H1 (cell line): ENCODE measurements at regions not wholly inside any gene's neighbourhood (a gene's known extent, or its start where the extent isn't known, plus 50 kb on each side); places are given as distances from the start of the nearest gene placed in this dataset.

Source experiments
- CTCF ChIA-PET: fragments of 300-600 bp; sonication (Branson Sonifier 250); formaldehyde crosslinking; loops from one replicate; lab custom pipeline; 2021; ENCODE audit not compliant: partially characterized antibody; lab: Charles Lee
- POLR2A ChIA-PET: fragments of 300-600 bp; sonication (Branson Sonifier 250); formaldehyde crosslinking; loops from one replicate; lab custom pipeline; 2021; ENCODE audit warnings: inconsistent platforms; ENCODE audit not compliant: partially characterized antibody; lab: Charles Lee
- DNase-seq, 2 experiments: peaks; one replicate each; pipeline versions ENCODE4 v3.0.0 to v3.0.0-alpha.2; 2010 to 2022; ENCODE audit warnings: low spot score in 2 of 2, low read depth in 1 of 2, mixed read lengths in 1 of 2
- FAIRE-seq: peaks from 2 replicates; lab custom pipeline; 2011; peaks lifted over from hg19 to GRCh38; lab: Jason Lieb, UNC
- H2AFZ ChIP-seq: 2 replicates; pipeline ENCODE4 v1.8.1; 2012; ENCODE audit warnings: low read length, inconsistent platforms
- H2AK5ac ChIP-seq: 2 replicates; pipeline ENCODE4 v1.6.1; 2013; ENCODE audit warnings: low read depth, low read length
- H2BK120ac ChIP-seq: replicated peaks from 2 replicates; pipeline ENCODE3; 2013; ENCODE audit warnings: low read depth, low read length, inconsistent platforms
- H2BK12ac ChIP-seq: 2 replicates; pipeline ENCODE4 v1.6.1; 2013; ENCODE audit warnings: low read depth, low read length
- H2BK15ac ChIP-seq: 2 replicates; pipeline ENCODE4 v1.6.1; 2013; ENCODE audit warnings: low read length
- H2BK20ac ChIP-seq: 2 replicates; pipeline ENCODE4 v1.6.1; 2013; ENCODE audit warnings: low read length
- H2BK5ac ChIP-seq: 2 replicates; pipeline ENCODE4 v1.6.1; 2013; ENCODE audit warnings: low read depth, low read length
- H3K14ac ChIP-seq: 2 replicates; pipeline ENCODE4 v1.6.1; 2013; ENCODE audit warnings: inconsistent platforms; ENCODE audit not compliant: insufficient read length
- H3K18ac ChIP-seq: 2 replicates; pipeline ENCODE4 v1.6.1; 2013; ENCODE audit warnings: low read length; ENCODE audit errors: extremely low read depth
- H3K23ac ChIP-seq: 2 replicates; pipeline ENCODE4 v1.6.1; 2013; ENCODE audit warnings: inconsistent platforms; ENCODE audit not compliant: insufficient read length
- H3K23me2 ChIP-seq: 2 replicates; pipeline ENCODE4 v1.6.1; 2013; ENCODE audit warnings: low read depth, low read length
- H3K27ac ChIP-seq: 2 replicates; pipeline ENCODE4 v1.6.1; 2011; ENCODE audit warnings: low read depth, low read length, inconsistent platforms
- H3K27me3 ChIP-seq, 4 experiments: replicated peaks in 1 of 4; 1 replicate in 1 of 4; 2 replicates in 3 of 4; pipeline versions ENCODE4 v1.6.1 to v1.8.1; 2011 to 2013; ENCODE audit warnings: low read length in 3 of 4, mild to moderate bottlenecking in 3 of 4, inconsistent platforms in 2 of 4, mixed read lengths in 2 of 4, moderate library complexity in 1 of 4; ENCODE audit not compliant: control insufficient read depth in 3 of 4, insufficient read depth in 3 of 4; ENCODE audit errors: extremely low read depth in 1 of 4
- H3K36me3 ChIP-seq, 4 experiments: 2 replicates each; pipeline versions ENCODE4 v1.6.1 to v1.8.1; 2011 to 2013; ENCODE audit warnings: mild to moderate bottlenecking in 4 of 4, low read length in 3 of 4, moderate library complexity in 2 of 4, control low read depth in 1 of 4, inconsistent platforms in 1 of 4; ENCODE audit not compliant: insufficient read depth in 4 of 4, control insufficient read depth in 2 of 4
- H3K4ac ChIP-seq: replicated peaks from 2 replicates; pipeline ENCODE3; 2013; ENCODE audit warnings: low read length, low read depth, mixed read lengths, inconsistent platforms; ENCODE audit not compliant: insufficient read length
- H3K4me1 ChIP-seq, 4 experiments: replicated peaks in 1 of 4; 1 replicate in 1 of 4; 2 replicates in 3 of 4; pipeline versions ENCODE4 v1.6.1 to v1.8.1; 2011 to 2013; ENCODE audit warnings: low read length in 3 of 4, inconsistent platforms in 2 of 4, mixed read lengths in 1 of 4; ENCODE audit not compliant: insufficient read depth in 4 of 4, control insufficient read depth in 3 of 4
- H3K4me2 ChIP-seq, 2 experiments: 2 replicates each; pipeline versions ENCODE4 v1.6.1 to v1.8.1; 2011 to 2013; ENCODE audit warnings: low read depth in 2 of 2, low read length in 2 of 2, control low read depth in 1 of 2, inconsistent platforms in 1 of 2, mild to moderate bottlenecking in 1 of 2; ENCODE audit not compliant: insufficient read depth in 1 of 2
- H3K4me3 ChIP-seq, 4 experiments: fragments of 200-600, 300-600 bp in 1 of 4; sonication (generic), shearing (Covaris generic), sonication (Bioruptor Twin) in 1 of 4; 2 replicates each; pipeline versions ENCODE4 v1.5.1 to v1.8.1; 2011 to 2016; ENCODE audit warnings: low read length in 4 of 4, low read depth in 3 of 4, control low read depth in 2 of 4, inconsistent platforms in 2 of 4, mild to moderate bottlenecking in 2 of 4, mixed read lengths in 1 of 4, moderate library complexity in 1 of 4; ENCODE audit not compliant: insufficient read depth in 2 of 4; ENCODE audit errors: extremely low read depth in 1 of 4
- H3K56ac ChIP-seq: replicated peaks from 2 replicates; pipeline ENCODE3; 2013; ENCODE audit warnings: low read depth, mild to moderate bottlenecking, mixed read lengths, low read length, inconsistent platforms; ENCODE audit not compliant: insufficient read length
- H3K79me1 ChIP-seq: 2 replicates; pipeline ENCODE4 v1.6.1; 2013; ENCODE audit warnings: low read depth, low read length, control low read depth
- H3K79me2 ChIP-seq, 2 experiments: 2 replicates each; pipeline versions ENCODE4 v1.6.1 to v1.8.1; 2012 to 2013; ENCODE audit warnings: low read length in 2 of 2, mild to moderate bottlenecking in 2 of 2, inconsistent platforms in 1 of 2; ENCODE audit not compliant: insufficient read depth in 2 of 2, control insufficient read depth in 1 of 2
- H3K9ac ChIP-seq, 4 experiments: replicated peaks in 1 of 4; 1 replicate in 1 of 4; 2 replicates in 3 of 4; pipeline versions ENCODE4 v1.6.1 to v1.8.1; 2011 to 2013; ENCODE audit warnings: low read depth in 3 of 4, low read length in 3 of 4, control low read depth in 2 of 4, mild to moderate bottlenecking in 2 of 4, moderate library complexity in 2 of 4, inconsistent platforms in 1 of 4; ENCODE audit errors: extremely low read depth in 1 of 4
- H3K9me3 ChIP-seq, 2 experiments: 2 replicates each; pipeline versions ENCODE4 v1.6.1 to v1.8.1; 2012 to 2013; ENCODE audit warnings: mild to moderate bottlenecking in 2 of 2, moderate library complexity in 2 of 2, control low read depth in 1 of 2, inconsistent platforms in 1 of 2, low read depth in 1 of 2, low read length in 1 of 2, mixed read lengths in 1 of 2; ENCODE audit not compliant: insufficient read depth in 2 of 2
- H4K20me1 ChIP-seq, 2 experiments: replicated peaks in 1 of 2; 2 replicates each; pipeline versions ENCODE3 to v1.8.1; 2011 to 2013; ENCODE audit warnings: inconsistent platforms in 2 of 2, low read length in 2 of 2, mild to moderate bottlenecking in 1 of 2; ENCODE audit not compliant: insufficient read depth in 2 of 2, control insufficient read depth in 1 of 2
- H4K5ac ChIP-seq: 2 replicates; pipeline ENCODE4 v1.6.1; 2013; ENCODE audit warnings: low read length, low read depth, mixed read lengths, inconsistent platforms; ENCODE audit not compliant: insufficient read length
- H4K8ac ChIP-seq: 2 replicates; pipeline ENCODE4 v1.8.0; 2013; ENCODE audit warnings: mild to moderate bottlenecking, moderate library complexity, low read length, inconsistent platforms; ENCODE audit not compliant: insufficient read depth; ENCODE audit errors: extremely low read depth
- H4K91ac ChIP-seq: replicated peaks from 2 replicates; pipeline ENCODE3; 2013; ENCODE audit warnings: low read length, mixed read lengths, inconsistent platforms; ENCODE audit not compliant: insufficient read length
- BACH1 ChIP-seq: IDR thresholded peaks from 2 replicates; pipeline ENCODE4 v1.6.1; 2012; ENCODE audit warnings: low read length, improper control_type of control experiment
- CTBP2 ChIP-seq: IDR thresholded peaks from 2 replicates; pipeline ENCODE4 v1.7.0; 2011; ENCODE audit warnings: borderline replicate concordance, mild to moderate bottlenecking, moderate library complexity, mixed read lengths, low read length; ENCODE audit not compliant: insufficient read depth, insufficient read length
- MAFK ChIP-seq: IDR thresholded peaks from 2 replicates; pipeline ENCODE4 v1.6.1; 2012; ENCODE audit warnings: low read depth, mild to moderate bottlenecking, improper control_type of control experiment, low read length
- NANOG ChIP-seq: IDR thresholded peaks from 2 replicates; pipeline ENCODE4 v1.6.1; 2011; ENCODE audit warnings: low read length, low read depth, mild to moderate bottlenecking, inconsistent platforms; ENCODE audit not compliant: insufficient read depth, poor library complexity, severe bottlenecking
- NRF1 ChIP-seq: IDR thresholded peaks from 2 replicates; pipeline ENCODE4 v1.6.1; 2011; ENCODE audit warnings: mild to moderate bottlenecking, low read depth, low read length, improper control_type of control experiment
- PHF8 ChIP-seq: fragments of 200-600 bp; sonication (generic); conservative IDR thresholded peaks from 2 replicates; pipeline ENCODE4 v1.7.1; 2012; ENCODE audit warnings: low read depth, mild to moderate bottlenecking, inconsistent platforms, low read length, moderate library complexity
- POLR2AphosphoS5 ChIP-seq: IDR thresholded peaks from 2 replicates; pipeline ENCODE4 v1.6.1; 2011; ENCODE audit warnings: low read depth, low read length
- SP1 ChIP-seq: IDR thresholded peaks from 2 replicates; pipeline ENCODE4 v1.6.1; 2011; ENCODE audit warnings: low read depth, low read length
- TCF12 ChIP-seq: IDR thresholded peaks from 2 replicates; pipeline ENCODE4 v1.6.1; 2011; ENCODE audit warnings: low read depth, mild to moderate bottlenecking, low read length
- USF2 ChIP-seq: IDR thresholded peaks from 2 replicates; pipeline ENCODE4 v1.6.1; 2011; ENCODE audit warnings: low read length, improper control_type of control experiment
- WGBS, 2 experiments: shearing (Covaris generic) in 1 of 2; methylation state at CpG; one replicate each; pipeline versions ENCODE4 v1.1.6 to v1.1.7; 2013 to 2015; ENCODE audit warnings: low lambda C conversion rate in 2 of 2, mixed read lengths in 2 of 2, inconsistent platforms in 1 of 2, low coverage in 1 of 2, missing lambda C conversion rate in 1 of 2; ENCODE audit not compliant: insufficient replicate concordance in 2 of 2, insufficient coverage in 1 of 2, insufficient read length in 1 of 2; ENCODE audit errors: extremely low coverage in 1 of 2, missing lambda C conversion rate in 1 of 2; 5-methylcytosine and 5-hydroxymethylcytosine counted together
- TF ChIP-seq, protein P1 (sequence below): IDR thresholded peaks from 2 replicates; pipeline ENCODE4 v1.6.1; 2012; ENCODE audit warnings: inconsistent platforms

DNA sequence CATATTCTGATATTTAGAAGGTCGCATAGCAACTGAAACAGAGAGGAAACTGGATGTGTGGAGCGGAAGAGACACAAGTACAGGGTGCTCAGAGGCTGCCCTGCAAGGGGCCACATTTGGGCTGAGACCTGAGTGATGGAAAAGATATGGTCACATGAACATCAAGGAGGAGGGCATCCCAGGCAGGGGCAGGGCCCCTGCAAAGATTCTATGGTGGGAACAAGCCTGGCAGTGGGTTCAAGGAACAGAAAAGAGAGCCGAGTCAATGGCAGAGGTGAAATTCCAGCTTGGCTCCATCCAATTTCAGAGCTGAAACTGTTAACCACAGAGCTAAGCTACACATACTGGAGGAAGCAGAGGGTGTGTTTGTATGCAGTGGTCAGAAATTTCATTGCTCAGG lies 227.7 kb downstream of the PRDM2 start:
- Histone ChIP-seq H2BK12ac (no peak overlapping the region), H3K23ac (no peak overlapping the region), H3K18ac (no peak overlapping the region), H2AFZ (no peak overlapping the region), H3K79me1 (no peaks in the 10 kb centered on the region), H3K79me2 (no peaks in the 10 kb centered on the region), H3K56ac (no peak overlapping the region), H3K9me3 (peaks cover 0 to 8% of the 10 kb centered on the region in 2 experiments; a peak in 1 of 4 replicates), H4K8ac (no peak overlapping the region), H4K20me1 (no peaks in the 10 kb centered on the region), H3K4ac (no peak overlapping the region), H3K14ac (no peak overlapping the region), H3K27ac (no peak overlapping the region), H4K91ac (no peak overlapping the region), H2BK15ac (no peak overlapping the region), H3K9ac (no peak overlapping the region), H3K36me3 (no peaks in the 10 kb centered on the region), H3K27me3 (no peaks in the 10 kb centered on the region), H2BK120ac (no peak overlapping the region), H2BK20ac (no peak overlapping the region), H3K4me3 (no peak overlapping the region), H3K4me2 (no peak overlapping the region), H3K23me2 (no peaks in the 10 kb centered on the region), H2BK5ac (no peak overlapping the region), H3K4me1 (no peaks in the 10 kb centered on the region), H4K5ac (no peak overlapping the region), H2AK5ac (no peak overlapping the region)
- ChIA-PET CTCF (no interaction called here), POLR2A (no interaction called here)
- WGBS, 2 experiments = 75% methylated on average over 3 of the region's 3 CpGs; no CpG with 5 or more reads in 1 of the 2 experiments
- FAIRE-seq (no peak), DNase-seq (no peak)
- TF ChIP-seq SP1 (no peak), USF2 (no peak), MAFK (no peak), POLR2AphosphoS5 (no peak), CTBP2 (no peak), PHF8 (no peak), BACH1 (no peak), TCF12 (no peak), NRF1 (no peak), NANOG (no peak)
- TF ChIP-seq, protein P1, sequence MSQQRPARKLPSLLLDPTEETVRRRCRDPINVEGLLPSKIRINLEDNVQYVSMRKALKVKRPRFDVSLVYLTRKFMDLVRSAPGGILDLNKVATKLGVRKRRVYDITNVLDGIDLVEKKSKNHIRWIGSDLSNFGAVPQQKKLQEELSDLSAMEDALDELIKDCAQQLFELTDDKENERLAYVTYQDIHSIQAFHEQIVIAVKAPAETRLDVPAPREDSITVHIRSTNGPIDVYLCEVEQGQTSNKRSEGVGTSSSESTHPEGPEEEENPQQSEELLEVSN = no peak
